ENCODE measurements at regions not wholly inside any gene's neighbourhood (a gene's known extent, or its start where the extent isn't known, plus 50 kb on each side); places are given as distances from the start of the nearest gene placed in this dataset.

- Histone ChIP-seq H3K4me1 (replicated peaks in 1 of 4; ENCODE audit: control insufficient read depth in 3 of 4, insufficient read depth in 4 of 4, low read length in 3 of 4) (no peaks in the 10 kb centered on the region), H3K27me3 (replicated peaks in 1 of 4; ENCODE audit: control insufficient read depth in 3 of 4, extremely low read depth in 1 of 4, insufficient read depth in 3 of 4, low read length in 3 of 4) (no peaks in the 10 kb centered on the region; a peak in 1 of 7 replicates), H3K14ac (ENCODE audit: insufficient read length) (no peak overlapping the region), H3K56ac (replicated peaks; ENCODE audit: insufficient read length, low read depth, low read length) (no peak overlapping the region), H2AK5ac (ENCODE audit: low read depth, low read length) (no peak overlapping the region), H4K91ac (replicated peaks; ENCODE audit: insufficient read length, low read length) (no peak overlapping the region), H3K79me1 (ENCODE audit: low read depth, low read length) (no peaks in the 10 kb centered on the region), H3K4me2 (ENCODE audit: insufficient read depth in 1 of 2, low read depth in 2 of 2, low read length in 2 of 2) (no peak overlapping the region), H3K27ac (ENCODE audit: low read depth, low read length) (no peak overlapping the region), H3K23me2 (ENCODE audit: low read depth, low read length) (no peaks in the 10 kb centered on the region), H4K8ac (ENCODE audit: extremely low read depth, insufficient read depth, low read length) (no peak overlapping the region), H4K5ac (ENCODE audit: insufficient read length, low read depth, low read length) (no peak overlapping the region), H4K20me1 (replicated peaks in 1 of 2; ENCODE audit: control insufficient read depth in 1 of 2, insufficient read depth in 2 of 2, low read length in 2 of 2) (no peaks in the 10 kb centered on the region), H2BK12ac (ENCODE audit: low read depth, low read length) (no peak overlapping the region), H2AFZ (ENCODE audit: low read length) (peak overlapping the region; percentile 55; the same call in 1 of the 2 replicates), H2BK120ac (replicated peaks; ENCODE audit: low read depth, low read length) (no peak overlapping the region), H2BK15ac (ENCODE audit: low read length) (no peak overlapping the region), H3K36me3 (ENCODE audit: control insufficient read depth in 2 of 4, insufficient read depth in 4 of 4, low read length in 3 of 4) (no peaks in the 10 kb centered on the region), H3K79me2 (ENCODE audit: control insufficient read depth in 1 of 2, insufficient read depth in 2 of 2, low read length in 2 of 2) (no peaks in the 10 kb centered on the region), H3K4ac (replicated peaks; ENCODE audit: insufficient read length, low read depth, low read length) (no peak overlapping the region), H3K4me3 (ENCODE audit: extremely low read depth in 1 of 4, insufficient read depth in 2 of 4, low read depth in 3 of 4, low read length in 4 of 4) (no peak overlapping the region), H3K9ac (replicated peaks in 1 of 4; ENCODE audit: extremely low read depth in 1 of 4, low read depth in 3 of 4, low read length in 3 of 4) (no peak overlapping the region), H3K18ac (ENCODE audit: extremely low read depth, low read length) (no peak overlapping the region), H3K9me3 (ENCODE audit: insufficient read depth in 2 of 2, low read depth in 1 of 2, low read length in 1 of 2) (no peaks in the 10 kb centered on the region), H2BK20ac (ENCODE audit: low read length) (no peak overlapping the region), H3K23ac (ENCODE audit: insufficient read length) (no peak overlapping the region), H2BK5ac (ENCODE audit: low read depth, low read length) (no peak overlapping the region)
- CTCF ChIA-PET (ENCODE audit: partially characterized antibody), result interaction anchor here (0.6 to 3.0 kb wide), 17 partner anchors 9 to 612 kb away, joined by 3 to 8 read pairs (median 4); no protein-coding TSS in a partner anchor
- peak; percentile 86 for FAIRE-seq
- POLR2A ChIA-PET (ENCODE audit: partially characterized antibody), result no interaction called here
- 58% methylated on average over 3 of the region's 3 CpGs; no CpG with 5 or more reads in 1 of the 2 experiments for WGBS, 2 experiments (ENCODE audit: extremely low coverage in 1 of 2, insufficient coverage in 1 of 2, insufficient read length in 1 of 2, insufficient replicate concordance in 2 of 2, low coverage in 1 of 2, low lambda C conversion rate in 2 of 2, missing lambda C conversion rate in 1 of 2)
- DNase-seq (ENCODE audit: low read depth in 1 of 2, low spot score in 2 of 2), result peak; percentile 5 to 51
- TF ChIP-seq JUND (IDR thresholded peaks at IDR 0.05; ENCODE audit: low read length), result 0 out of 2 replicates have a peak, but pooled peaks have one; percentile 34
- TF ChIP-seq, protein P1, sequence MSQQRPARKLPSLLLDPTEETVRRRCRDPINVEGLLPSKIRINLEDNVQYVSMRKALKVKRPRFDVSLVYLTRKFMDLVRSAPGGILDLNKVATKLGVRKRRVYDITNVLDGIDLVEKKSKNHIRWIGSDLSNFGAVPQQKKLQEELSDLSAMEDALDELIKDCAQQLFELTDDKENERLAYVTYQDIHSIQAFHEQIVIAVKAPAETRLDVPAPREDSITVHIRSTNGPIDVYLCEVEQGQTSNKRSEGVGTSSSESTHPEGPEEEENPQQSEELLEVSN (IDR thresholded peaks at IDR 0.05), result peak; percentile 16; the same call in 1 of the 2 replicates
- TF ChIP-seq TAF7 (optimal IDR thresholded peaks at IDR 0.05; ENCODE audit: borderline replicate concordance, low read depth, low read length), result no peak
- no peak for TF ChIP-seq CBX5 (IDR thresholded peaks at IDR 0.05; ENCODE audit: low read depth, low read length)
- TF ChIP-seq RAD21 (IDR thresholded peaks at IDR 0.05 in 1 of 2, conservative IDR thresholded peaks at IDR 0.05 in 1 of 2; ENCODE audit: low read depth in 2 of 2, low read length in 2 of 2), result peak; percentile 83 to 86
- TF ChIP-seq MAX (IDR thresholded peaks at IDR 0.05), result peak; percentile 68
- TF ChIP-seq, protein P2, sequence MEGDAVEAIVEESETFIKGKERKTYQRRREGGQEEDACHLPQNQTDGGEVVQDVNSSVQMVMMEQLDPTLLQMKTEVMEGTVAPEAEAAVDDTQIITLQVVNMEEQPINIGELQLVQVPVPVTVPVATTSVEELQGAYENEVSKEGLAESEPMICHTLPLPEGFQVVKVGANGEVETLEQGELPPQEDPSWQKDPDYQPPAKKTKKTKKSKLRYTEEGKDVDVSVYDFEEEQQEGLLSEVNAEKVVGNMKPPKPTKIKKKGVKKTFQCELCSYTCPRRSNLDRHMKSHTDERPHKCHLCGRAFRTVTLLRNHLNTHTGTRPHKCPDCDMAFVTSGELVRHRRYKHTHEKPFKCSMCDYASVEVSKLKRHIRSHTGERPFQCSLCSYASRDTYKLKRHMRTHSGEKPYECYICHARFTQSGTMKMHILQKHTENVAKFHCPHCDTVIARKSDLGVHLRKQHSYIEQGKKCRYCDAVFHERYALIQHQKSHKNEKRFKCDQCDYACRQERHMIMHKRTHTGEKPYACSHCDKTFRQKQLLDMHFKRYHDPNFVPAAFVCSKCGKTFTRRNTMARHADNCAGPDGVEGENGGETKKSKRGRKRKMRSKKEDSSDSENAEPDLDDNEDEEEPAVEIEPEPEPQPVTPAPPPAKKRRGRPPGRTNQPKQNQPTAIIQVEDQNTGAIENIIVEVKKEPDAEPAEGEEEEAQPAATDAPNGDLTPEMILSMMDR (IDR thresholded peaks at IDR 0.05; ENCODE audit: control extremely low read depth in 1 of 3, insufficient read depth in 1 of 3, low read depth in 1 of 3, low read length in 3 of 3), result peak; percentile 62 to 80 (median 66)
- TF ChIP-seq TAF1 (IDR thresholded peaks at IDR 0.05; ENCODE audit: low read depth, low read length), result no peak
Measured at GRCh38 chr2:223306371-223306770, 254.4 kb downstream of the KCNE4 start.

All from H1 (cell line).